ENCODE measurements at regions not wholly inside any gene's neighbourhood (a gene's known extent, or its start where the extent isn't known, plus 50 kb on each side); places are given as distances from the start of the nearest gene placed in this dataset.

- no peak for TF ChIP-seq POLR2A (IDR thresholded peaks at IDR 0.05)
- TF ChIP-seq, protein P1, sequence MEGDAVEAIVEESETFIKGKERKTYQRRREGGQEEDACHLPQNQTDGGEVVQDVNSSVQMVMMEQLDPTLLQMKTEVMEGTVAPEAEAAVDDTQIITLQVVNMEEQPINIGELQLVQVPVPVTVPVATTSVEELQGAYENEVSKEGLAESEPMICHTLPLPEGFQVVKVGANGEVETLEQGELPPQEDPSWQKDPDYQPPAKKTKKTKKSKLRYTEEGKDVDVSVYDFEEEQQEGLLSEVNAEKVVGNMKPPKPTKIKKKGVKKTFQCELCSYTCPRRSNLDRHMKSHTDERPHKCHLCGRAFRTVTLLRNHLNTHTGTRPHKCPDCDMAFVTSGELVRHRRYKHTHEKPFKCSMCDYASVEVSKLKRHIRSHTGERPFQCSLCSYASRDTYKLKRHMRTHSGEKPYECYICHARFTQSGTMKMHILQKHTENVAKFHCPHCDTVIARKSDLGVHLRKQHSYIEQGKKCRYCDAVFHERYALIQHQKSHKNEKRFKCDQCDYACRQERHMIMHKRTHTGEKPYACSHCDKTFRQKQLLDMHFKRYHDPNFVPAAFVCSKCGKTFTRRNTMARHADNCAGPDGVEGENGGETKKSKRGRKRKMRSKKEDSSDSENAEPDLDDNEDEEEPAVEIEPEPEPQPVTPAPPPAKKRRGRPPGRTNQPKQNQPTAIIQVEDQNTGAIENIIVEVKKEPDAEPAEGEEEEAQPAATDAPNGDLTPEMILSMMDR (IDR thresholded peaks at IDR 0.05), result no peak
Observed at GRCh38 chr2:67627456-67628207, 230.5 kb downstream of the ETAA1 start.

Data from adrenal gland (tissue), 5 donors.